WTC11 (cell line): ENCODE measurements at regions not wholly inside any gene's neighbourhood (a gene's known extent, or its start where the extent isn't known, plus 50 kb on each side); places are given as distances from the start of the nearest gene placed in this dataset.

Source experiments
- CTCF ChIP-seq: fragments of 200-600 bp; IDR thresholded peaks from 2 replicates; pipeline ENCODE4 v1.8.0; 2022; ENCODE audit warnings: antibody characterized with exemption
- ESRRA ChIP-seq: sonication (generic); formaldehyde crosslinking; IDR thresholded peaks from 2 replicates; pipeline ENCODE4 v1.8.1; 2022; ENCODE audit warnings: mild to moderate bottlenecking, missing genetic modification reagents, borderline replicate concordance
- SMAD4 ChIP-seq: sonication (generic); formaldehyde crosslinking; IDR thresholded peaks from 2 replicates; pipeline ENCODE4 v1.8.0; 2022; ENCODE audit warnings: mild to moderate bottlenecking, missing genetic modification reagents
- ZNF423 ChIP-seq: fragments of 250-450 bp; sonication (Bioruptor Pico); IDR thresholded peaks from 2 replicates; pipeline ENCODE4 v2.1.2; 2022; ENCODE audit warnings: mild to moderate bottlenecking, moderate library complexity

GRCh38 chr10:9863559-9864121 lies 1154.0 kb upstream of the CELF2 start:
- TF ChIP-seq CTCF (no peak), SMAD4 (CRISPR knock-in tag) (no peak), ESRRA (CRISPR knock-in tag) (no peak), ZNF423 (CRISPR knock-in tag) (no peak)
